T47D (cell line): ENCODE measurements at regions not wholly inside any gene's neighbourhood (a gene's known extent, or its start where the extent isn't known, plus 50 kb on each side); places are given as distances from the start of the nearest gene placed in this dataset.
"Not testable (repeated sequence)": the region's sequence is repeated elsewhere in the genome, so short reads cannot be mapped to it uniquely, and the experiment has no call there.

Source experiments
- DNase-seq, 2 experiments: peaks; one replicate each; pipeline versions ENCODE4 v3.0.0 to v3.0.0-alpha.2; 2011 to 2012; ENCODE audit warnings: low read depth in 1 of 2, low spot score in 1 of 2
- JUND ChIP-seq: IDR thresholded peaks from 2 replicates; pipeline ENCODE4 v1.6.1; 2012; ENCODE audit warnings: low read depth
- in situ Hi-C: cut with HindIII; loops from 2 replicates; pipeline ENCODE4 v1.10.0; 2016; ENCODE audit warnings: low sequenced_read_pairs, low pct_unique_long_range_greater_than_20kb

- DNase-seq: peak in 1 of 2 experiments; percentile 12
- in situ Hi-C loops: no loop called here
- TF ChIP-seq JUND: no peak
Observed at GRCh38 chr5:111615054-111615453, 102.7 kb upstream of the STARD4 start.

GRCh38 chr5:111612013-111612630, 99.8 kb upstream of the STARD4 start:
- in situ Hi-C loops, DNase-seq: not testable (repeated sequence)

GRCh38 chr5:111606194-111606593, 93.9 kb upstream of the STARD4 start:
- no peak for TF ChIP-seq JUND
- DNase-seq: no peak
- in situ Hi-C loops: no loop called here

GRCh38 chr5:111603446-111603827, 91.1 kb upstream of the STARD4 start:
- in situ Hi-C loops: no loop called here
- no peak for DNase-seq
- no peak for TF ChIP-seq JUND

GRCh38 chr5:111602817-111603445, 90.6 kb upstream of the STARD4 start:
- in situ Hi-C loops: no loop called here
- no peak for TF ChIP-seq JUND
- no peak for DNase-seq

DNA sequence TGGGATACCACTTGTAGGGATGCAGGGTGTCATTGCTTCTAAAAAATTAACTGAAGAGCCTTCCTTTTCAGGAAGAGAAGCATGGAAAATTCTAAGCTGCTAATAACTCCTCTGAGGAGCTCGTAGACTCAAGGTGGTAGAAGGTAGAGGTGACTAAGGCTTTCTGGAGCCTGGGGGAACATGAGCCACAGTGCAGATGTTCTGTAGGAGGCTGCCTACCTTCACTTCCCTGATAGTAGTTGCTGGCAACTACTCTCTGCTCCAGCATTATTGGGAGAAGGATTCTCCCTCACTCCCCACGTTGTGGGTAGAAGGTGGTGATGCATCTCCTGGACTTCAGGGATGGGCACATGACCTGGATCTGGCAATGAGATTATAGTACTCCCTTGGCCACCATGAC, 86.7 kb upstream of the STARD4 start:
- in situ Hi-C loops: no loop called here

DNA sequence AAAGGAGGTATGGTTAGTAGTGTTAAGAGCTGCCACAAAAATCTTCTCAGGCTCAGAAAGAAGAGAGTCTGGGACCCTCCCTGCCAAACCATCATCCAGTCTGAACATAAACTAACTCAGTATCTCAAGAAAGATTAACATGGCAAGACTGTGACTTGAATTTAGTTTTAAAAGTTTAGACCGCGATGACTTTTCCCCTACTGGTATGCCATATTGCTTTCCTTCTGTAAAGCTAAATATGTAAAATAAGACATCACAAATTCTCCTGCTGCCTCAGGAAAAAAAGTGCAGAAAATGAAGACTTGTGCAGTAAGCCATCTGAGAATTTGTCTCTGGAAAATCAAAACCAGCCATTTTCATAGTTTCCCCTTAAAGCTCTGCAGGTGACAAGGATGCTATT, 85.2 kb upstream of the STARD4 start:
- in situ Hi-C loops: no loop called here
- TF ChIP-seq JUND: no peak
- DNase-seq: no peak

More for the DNA sequence above, 86.7 kb upstream of the STARD4 start:
- no peak for TF ChIP-seq JUND
- no peak for DNase-seq

GRCh38 chr5:111596705-111597104, 84.4 kb upstream of the STARD4 start:
- in situ Hi-C loops: no loop called here
- DNase-seq: no peak

GRCh38 chr5:111595425-111595824, 83.1 kb upstream of the STARD4 start:
- in situ Hi-C loops: no loop called here
- DNase-seq: no peak
- no peak for TF ChIP-seq JUND

More at GRCh38 chr5:111596705-111597104, 84.4 kb upstream of the STARD4 start:
- TF ChIP-seq JUND: no peak

DNA sequence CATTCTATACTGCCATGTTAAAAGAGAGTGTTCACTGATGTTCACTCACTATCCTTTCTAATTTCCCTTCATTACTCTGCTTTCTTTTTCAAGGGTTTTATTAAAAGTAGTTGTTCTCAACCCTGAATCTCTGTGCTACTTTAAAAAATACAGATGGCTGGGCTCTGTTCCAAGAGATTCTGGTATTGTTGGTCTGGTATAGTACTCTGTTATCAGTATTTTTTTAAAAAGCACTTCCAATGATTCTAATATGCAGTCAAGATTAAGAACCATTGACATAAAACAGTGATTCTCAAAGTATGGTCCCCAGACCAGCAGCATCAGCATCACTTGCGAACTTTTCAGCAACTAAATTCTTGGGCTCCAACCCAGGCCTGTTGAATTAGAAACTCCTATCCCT, 77.0 kb upstream of the STARD4 start:
- no peak for TF ChIP-seq JUND
- no peak for DNase-seq
- in situ Hi-C loops: no loop called here

DNA sequence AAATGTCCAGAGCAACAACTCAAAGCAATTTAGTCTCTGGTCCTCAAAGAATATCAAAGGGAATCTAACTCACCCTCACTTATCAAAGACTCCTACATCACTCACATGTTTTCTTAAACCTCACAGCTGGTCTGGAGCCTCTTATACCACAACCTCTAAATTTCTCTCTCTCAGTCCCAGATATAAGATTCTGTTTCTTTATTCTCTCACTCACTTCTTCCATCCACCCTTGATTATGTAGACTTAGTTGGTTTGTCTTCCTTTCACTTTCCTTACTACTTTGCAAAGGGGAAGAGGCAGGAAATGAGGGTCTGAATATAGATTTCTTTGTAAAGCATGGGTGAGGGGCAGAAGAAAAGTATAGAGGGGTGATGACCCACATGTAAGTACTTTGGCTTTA, 75.4 kb upstream of the STARD4 start:
- no peak for DNase-seq
- in situ Hi-C loops: no loop called here
- no peak for TF ChIP-seq JUND

- no peak for DNase-seq
- no peak for TF ChIP-seq JUND
- in situ Hi-C loops: no loop called here
Observed at GRCh38 chr5:111585946-111586345, 73.6 kb upstream of the STARD4 start.

- in situ Hi-C loops: no loop called here
- no peak for DNase-seq
- no peak for TF ChIP-seq JUND
Observed at GRCh38 chr5:111585291-111585690, 73.0 kb upstream of the STARD4 start.

- no peak for DNase-seq
- in situ Hi-C loops: no loop called here
- no peak for TF ChIP-seq JUND
Observed at GRCh38 chr5:111584651-111585050, 72.3 kb upstream of the STARD4 start.
